Inferior parietal cortex (tissue), 1 donor: ENCODE measurements at regions not wholly inside any gene's neighbourhood (a gene's known extent, or its start where the extent isn't known, plus 50 kb on each side); places are given as distances from the start of the nearest gene placed in this dataset.
"Not testable (repeated sequence)": the region's sequence is repeated elsewhere in the genome, so short reads cannot be mapped to it uniquely, and the experiment has no call there.

ENCODE experiments used
- DNase-seq: peaks from one replicate; pipeline ENCODE4 v3.0.0-alpha.2; 2016; ENCODE audit errors: extremely low spot score

GRCh38 chr14:21840765-21841164 is 167.1 kb upstream of the OR4E1 start:
- DNase-seq = no peak

GRCh38 chr14:21833836-21834235 is 160.2 kb upstream of the OR4E1 start:
- no peak for DNase-seq

DNA sequence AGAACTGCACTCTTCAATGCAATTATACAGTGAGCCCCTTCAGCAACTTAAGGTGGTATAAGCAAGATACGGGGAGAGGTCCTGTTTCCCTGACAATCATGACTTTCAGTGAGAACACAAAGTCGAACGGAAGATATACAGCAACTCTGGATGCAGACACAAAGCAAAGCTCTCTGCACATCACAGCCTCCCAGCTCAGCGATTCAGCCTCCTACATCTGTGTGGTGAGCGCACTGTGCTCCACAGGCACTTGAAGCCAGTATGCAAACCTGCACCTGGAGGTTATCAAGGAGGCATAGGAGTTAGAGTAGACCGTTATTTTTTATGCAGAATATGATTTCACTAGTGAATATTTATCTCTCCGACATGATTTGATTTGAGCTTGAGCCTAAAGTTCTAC is 152.2 kb upstream of the OR4E1 start:
- no peak for DNase-seq

DNA sequence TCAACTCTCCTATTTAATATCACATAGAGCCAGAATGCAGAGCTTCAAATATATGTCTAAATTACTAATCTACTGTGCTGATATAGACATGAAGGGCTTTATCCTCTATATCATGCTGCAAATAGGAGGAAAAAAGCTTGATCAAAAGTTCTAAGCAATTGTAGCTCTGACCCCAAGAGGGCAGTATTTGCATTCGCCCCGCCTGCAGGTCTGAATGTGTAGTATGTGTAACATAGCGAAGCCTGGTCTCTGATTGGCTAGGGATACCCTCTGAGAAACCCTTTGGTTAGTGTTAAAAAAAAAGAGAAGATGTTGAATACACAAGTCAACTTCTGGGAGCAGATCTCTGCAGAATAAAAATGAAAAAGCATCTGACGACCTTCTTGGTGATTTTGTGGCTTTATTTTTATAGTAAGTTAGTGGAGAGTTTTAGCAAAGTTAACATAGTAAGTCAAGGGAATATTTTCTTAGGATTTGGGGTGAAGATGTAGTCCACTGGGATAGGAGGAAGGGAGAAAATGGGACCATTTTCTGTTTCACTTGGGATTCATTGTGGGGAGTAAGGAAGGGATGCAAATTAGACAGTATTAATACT is 151.6 kb upstream of the OR4E1 start:
- no peak for DNase-seq

GRCh38 chr14:21822109-21822508 is 148.5 kb upstream of the OR4E1 start:
- DNase-seq = no peak

DNA sequence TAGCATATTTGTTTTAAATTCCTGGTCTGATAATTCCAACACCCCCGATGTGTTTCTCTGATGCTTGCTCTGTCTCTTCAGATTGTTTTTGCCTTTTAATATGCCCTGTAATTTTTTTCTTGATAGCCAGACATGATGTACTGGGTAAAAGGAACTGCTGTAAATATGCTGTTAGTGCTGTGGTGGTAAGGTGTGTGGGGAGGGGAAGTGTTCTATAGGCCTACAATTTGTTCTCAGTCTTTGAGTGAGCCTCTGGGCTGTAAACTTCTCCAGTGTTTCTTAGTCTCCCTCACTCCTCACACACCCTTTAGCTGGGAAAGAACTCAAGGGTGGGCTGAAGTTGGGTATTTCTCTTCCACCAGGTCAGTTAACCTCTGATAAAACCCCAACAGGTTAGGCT is 147.0 kb upstream of the OR4E1 start:
- DNase-seq = no peak

DNA sequence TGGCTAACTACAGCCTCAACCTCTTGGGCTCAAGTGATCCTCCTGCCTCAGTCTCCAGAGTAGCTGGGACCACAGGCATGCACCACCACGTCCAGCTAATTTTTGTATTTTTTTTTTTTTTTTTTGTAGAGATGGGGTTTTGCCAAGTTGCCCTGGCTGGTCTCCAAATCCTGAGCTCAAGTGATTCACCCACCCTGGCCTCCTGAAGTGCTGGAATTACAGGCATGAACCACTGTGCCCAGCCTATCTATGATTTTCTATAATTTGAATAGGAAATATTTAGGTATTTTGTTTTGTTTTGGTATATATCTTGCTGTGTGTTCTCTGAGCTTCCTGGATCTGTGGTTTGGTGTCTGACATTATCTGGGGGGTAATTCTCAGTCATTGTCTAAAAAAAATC is 146.3 kb upstream of the OR4E1 start:
- DNase-seq = not testable (repeated sequence)

DNA sequence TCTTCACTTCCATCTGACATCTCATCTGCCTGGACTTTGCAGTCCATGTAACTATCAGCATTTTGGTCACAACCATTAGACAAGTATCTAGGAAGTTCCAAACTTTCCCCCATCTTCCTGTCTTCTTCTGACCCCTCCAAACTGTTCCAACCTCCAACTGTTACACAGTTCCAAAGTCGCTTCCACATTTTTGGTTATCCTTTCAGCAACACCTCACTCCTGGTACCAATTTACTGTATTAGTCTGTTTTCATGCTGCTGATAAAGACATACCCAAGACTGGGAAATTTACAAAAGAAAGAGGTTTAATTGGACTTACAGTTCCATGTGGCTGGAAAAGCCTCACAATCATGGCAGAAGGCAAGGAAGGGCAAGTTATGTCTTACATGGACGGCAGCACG is 143.4 kb upstream of the OR4E1 start:
- DNase-seq = not testable (repeated sequence)

GRCh38 chr14:21807975-21808374 is 134.4 kb upstream of the OR4E1 start:
- no peak for DNase-seq

- no peak for DNase-seq
These were observed 131.4 kb upstream of the OR4E1 start for GRCh38 chr14:21804981-21805380.

GRCh38 chr14:21802441-21802840 is 128.8 kb upstream of the OR4E1 start:
- DNase-seq = peak; percentile 29

DNA sequence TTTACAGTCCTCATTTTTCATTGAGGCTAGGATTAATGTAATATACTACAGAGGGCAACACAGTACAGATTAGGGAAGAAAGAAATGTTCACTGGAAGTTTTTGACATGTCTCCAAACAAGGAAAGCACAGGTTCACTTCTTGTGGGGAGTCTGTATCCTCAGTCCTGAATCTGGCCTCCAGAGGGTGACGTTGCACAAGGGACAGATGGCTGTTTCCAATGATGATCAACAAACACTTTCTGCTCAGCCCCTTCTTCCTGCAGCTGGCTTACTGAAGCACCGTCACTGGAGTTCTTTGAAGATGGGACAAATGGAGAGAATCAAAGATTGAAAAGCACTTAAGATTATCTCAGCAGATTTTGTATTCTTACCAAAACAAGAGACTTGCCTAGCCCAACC is 123.3 kb upstream of the OR4E1 start:
- DNase-seq = no peak

DNA sequence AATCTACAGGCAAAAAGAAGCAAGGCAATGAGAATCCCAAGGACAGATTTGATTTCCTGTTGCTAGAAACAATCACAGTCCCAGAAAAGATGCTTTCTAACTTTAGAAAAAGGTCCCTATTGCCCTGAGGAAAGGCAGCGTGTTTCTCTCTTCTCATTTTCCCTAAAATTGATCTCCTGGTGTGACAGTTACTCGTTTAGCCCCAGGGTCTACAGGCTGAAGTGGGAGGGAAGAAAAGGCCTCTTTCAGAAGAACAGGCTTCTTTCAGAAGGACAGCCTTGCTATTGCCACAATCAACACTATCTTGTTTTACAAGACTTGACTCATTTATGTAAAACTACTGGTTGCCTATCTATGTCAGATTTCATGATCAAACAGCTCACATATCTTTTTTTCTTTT is 121.8 kb upstream of the OR4E1 start:
- no peak for DNase-seq

- no peak for DNase-seq
These were observed 118.1 kb upstream of the OR4E1 start for GRCh38 chr14:21791749-21792148.

GRCh38 chr14:21788687-21789086 is 115.1 kb upstream of the OR4E1 start:
- DNase-seq = not testable (repeated sequence)

GRCh38 chr14:21787242-21787641 is 113.6 kb upstream of the OR4E1 start:
- DNase-seq = not testable (repeated sequence)

DNA sequence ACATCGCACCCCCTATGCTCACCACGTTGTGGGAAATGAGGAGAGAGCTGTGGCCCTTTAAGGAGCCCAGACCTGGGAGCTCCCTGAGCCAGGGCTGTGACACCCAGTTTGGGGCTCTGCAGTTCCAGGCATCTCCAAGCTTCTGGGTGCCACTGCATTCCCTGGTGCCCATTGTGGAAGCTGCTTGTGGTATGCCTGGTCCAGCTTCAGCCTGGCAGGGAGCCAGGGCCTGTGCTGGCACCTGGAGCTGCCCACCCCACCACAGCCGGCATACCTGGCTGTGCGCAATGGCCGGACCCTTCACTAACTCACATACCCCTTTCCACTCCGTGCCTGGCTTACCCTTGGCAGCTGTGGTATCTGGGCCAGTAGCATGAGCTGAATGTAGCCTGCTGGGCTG is 107.9 kb upstream of the OR4E1 start:
- DNase-seq = no peak

DNA sequence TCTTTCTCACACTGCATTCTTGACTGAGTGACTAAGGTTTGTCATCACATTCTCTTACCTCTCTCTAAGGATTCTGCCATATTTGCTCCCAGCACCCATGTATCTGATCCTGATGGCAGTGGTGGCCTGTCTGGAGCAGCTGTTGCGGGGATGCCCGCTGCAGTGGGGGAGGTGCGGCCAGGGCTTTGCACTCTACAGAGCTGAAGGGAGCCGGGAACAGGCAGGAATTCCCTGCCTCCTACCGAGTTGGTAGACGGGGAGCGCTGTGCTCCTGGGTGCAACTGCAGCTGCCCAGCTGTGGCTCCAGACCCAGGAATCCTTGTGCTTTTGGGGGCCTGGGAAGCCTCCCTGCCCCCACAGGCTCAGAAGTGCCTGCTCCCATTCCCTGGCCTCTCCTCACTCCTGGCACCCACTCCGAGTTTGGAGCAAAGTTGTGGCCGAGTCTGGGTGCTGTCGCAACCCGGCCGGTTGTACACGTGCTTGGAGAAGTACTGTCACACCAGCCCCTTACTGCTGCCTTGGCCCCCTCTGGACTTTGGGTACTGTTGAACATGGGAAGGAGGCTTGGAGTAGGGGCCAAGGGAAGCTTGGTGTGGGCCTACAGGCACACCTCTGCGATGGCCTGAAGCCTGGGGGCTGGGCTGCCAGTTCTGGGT is 106.9 kb upstream of the OR4E1 start:
- no peak for DNase-seq

DNA sequence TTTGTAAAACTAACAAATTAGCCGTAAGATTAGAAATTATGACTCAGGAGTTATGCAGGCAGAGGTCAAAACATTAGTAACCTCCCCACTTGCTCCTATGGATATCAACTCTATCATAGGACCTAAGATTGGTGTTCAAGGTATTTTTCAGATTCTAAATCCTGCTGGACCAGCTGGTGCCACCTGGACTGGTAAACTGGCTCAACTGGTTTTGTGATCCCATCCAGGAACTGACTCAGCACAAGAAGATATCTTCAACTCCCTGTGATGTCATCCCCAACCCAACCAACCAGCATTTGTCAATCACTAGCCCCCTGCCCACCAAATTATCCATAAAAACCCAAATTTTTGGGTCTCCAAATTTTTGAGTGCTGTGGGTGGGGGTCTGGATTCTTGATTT is 98.1 kb upstream of the OR4E1 start:
- DNase-seq = no peak

DNA sequence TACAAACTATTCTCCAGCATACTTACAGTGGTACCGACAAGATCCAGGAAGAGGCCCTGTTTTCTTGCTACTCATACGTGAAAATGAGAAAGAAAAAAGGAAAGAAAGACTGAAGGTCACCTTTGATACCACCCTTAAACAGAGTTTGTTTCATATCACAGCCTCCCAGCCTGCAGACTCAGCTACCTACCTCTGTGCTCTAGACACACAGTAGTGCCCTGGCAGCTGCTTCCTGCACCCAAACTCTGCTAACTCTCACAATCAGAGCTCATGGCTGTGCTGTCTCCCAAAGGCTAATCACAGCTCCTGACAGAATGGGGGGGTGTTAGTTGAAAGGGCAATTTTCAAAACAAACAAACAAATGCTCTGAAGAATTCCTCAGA is 95.2 kb upstream of the OR4E1 start:
- no peak for DNase-seq

DNA sequence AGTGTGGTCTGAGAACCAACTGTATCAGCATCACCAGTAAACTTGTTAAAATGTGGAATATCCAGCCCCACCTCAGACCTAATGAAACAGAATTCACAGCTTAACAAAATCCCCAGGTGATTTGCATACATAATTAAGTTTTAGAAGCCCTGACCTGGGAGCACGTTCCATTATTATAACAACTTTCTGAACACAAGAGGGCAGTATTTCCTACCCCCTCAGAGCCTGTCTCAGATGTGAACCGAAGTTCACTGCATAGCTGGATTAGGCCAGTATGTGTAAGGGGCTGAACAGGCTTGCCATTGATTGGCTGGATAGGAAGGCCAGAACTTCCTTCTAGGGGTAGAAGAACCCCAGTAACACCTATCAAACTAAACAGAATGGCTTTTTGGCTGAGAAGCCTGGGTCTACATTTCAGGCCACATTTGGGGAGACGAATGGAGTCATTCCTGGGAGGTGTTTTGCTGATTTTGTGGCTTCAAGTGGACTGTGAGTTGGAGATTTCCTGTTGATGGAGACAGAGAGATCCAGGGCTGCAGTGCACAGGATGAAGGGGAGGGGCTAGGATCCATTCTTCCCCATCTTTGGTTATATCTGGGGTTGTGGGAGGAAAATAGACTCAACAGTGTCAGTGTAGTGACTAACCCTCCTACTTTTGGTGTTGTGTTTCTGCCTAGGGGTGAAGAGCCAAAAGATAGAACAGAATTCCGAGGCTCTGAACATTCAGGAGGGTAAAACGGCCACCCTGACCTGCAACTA is 94.7 kb upstream of the OR4E1 start:
- DNase-seq = peak; percentile 9

DNA sequence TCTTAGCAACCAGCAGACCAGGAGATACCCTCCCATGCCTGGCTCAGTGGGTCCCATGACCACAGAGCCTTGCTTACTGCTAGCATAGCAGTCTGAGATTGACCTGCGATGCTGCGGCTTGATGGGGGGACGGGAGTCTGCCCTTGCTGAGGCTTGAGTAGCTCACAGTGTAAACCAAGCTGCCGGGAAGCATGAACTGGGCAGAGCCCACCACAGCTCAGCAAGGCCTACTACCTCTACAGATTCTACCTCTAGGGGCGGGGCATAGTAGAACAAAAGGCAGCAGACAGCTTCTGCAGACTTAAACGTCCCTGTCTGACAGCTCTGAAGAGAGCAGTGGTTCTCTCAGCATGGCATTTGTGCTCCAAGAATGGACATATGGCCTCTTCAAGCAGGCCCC is 86.7 kb upstream of the OR4E1 start:
- not testable (repeated sequence) for DNase-seq

DNA sequence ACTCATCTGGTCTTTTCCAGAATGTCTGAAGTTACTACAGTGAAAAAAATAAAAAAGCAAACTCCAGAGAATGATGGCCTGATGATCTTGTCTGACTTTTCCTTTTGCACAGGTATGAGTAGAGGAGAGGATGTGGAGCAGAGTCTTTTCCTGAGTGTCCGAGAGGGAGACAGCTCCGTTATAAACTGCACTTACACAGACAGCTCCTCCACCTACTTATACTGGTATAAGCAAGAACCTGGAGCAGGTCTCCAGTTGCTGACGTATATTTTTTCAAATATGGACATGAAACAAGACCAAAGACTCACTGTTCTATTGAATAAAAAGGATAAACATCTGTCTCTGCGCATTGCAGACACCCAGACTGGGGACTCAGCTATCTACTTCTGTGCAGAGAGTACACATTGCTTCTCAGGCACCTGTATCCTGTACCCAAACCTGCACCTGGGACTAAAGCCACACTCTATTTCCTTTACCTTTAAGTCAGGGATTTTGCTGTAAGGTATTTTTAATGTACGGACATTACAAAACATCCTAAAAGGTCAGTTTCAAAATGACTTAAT is 75.8 kb upstream of the OR4E1 start:
- DNase-seq = peak; percentile 11
